HG03520 (cell line): ENCODE measurements at regions not wholly inside any gene's neighbourhood (a gene's known extent, or its start where the extent isn't known, plus 50 kb on each side); places are given as distances from the start of the nearest gene placed in this dataset.
"Not testable (repeated sequence)": the region's sequence is repeated elsewhere in the genome, so short reads cannot be mapped to it uniquely, and the experiment has no call there.

Experiments
- ATAC-seq: cut with Tn5 transposase; IDR thresholded peaks from one replicate; pipeline ENCODE4 v1.9.1; 2021; ENCODE audit warnings: mild to moderate bottlenecking, moderate library complexity; ENCODE audit not compliant: unreplicated experiment

DNA sequence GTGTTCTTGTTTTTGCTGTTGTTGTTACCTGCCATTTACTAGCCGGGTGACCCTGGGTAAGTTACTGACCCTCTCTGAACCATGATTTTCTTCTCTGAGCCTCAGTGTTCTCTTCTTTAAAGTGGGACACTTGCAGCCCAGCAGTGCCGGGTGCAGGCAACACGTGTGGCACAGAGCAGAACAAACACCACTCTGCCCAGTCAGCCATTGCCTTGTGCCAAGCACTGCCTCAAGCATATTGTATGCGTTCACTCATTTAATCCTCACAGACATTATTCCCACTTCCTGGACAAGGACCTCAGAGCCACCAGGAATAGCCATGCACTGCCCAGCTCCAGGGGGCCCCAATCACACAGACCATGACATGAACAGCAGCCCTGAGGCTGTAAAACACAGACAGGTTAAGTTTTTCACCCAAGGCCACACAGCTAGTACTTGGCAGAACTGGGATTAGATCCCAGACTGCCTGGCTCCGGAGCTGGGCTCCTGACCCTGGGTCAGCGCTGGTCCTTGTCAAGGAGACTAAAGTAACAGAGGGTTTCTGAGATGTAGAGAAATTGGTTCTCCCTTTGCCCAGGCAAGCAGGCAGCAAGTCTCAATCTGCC lies 74.0 kb upstream of the PTPN1 start:
- ATAC-seq, result no peak

DNA sequence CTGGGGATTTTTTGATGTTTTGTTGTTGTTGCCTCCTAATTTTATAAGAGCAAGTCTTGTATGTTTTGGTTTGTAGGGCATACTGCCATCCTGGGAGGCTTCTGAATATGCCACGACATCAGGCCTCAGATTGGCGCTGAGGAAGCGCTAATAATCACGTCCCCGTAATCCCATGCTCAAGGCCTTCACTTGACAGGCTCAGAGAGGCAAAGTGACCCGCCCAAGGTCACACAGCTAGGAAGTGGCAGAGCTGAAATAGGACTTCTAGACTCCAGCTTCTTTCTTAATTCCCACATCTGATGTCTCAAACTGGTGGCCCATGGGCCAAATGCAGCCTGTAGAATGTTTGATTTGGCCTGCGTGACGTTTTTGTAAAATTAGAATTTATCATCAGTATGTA lies 73.5 kb upstream of the PTPN1 start:
- ATAC-seq, result no peak

DNA sequence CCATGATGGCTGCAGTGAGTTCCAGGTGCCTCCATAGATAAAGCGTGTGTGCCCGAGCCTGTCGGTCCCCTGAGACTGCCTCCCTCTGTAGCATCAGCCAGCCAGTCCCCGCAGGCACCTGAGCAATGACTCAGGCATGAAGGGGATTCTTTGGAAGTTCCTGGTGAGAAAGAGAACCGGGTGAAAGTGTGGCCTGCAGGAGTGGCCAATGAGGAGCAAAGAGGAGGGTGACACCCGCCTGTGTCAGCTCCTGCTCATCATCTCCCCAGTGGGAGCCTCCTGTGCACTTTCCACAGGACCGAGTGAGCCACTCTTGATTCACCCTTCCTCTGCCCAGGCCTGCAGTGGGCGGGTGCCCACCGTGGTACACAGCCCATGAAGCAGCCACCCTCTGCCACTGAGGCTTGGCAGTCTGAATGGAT lies 71.2 kb upstream of the PTPN1 start:
- ATAC-seq, result no peak

DNA sequence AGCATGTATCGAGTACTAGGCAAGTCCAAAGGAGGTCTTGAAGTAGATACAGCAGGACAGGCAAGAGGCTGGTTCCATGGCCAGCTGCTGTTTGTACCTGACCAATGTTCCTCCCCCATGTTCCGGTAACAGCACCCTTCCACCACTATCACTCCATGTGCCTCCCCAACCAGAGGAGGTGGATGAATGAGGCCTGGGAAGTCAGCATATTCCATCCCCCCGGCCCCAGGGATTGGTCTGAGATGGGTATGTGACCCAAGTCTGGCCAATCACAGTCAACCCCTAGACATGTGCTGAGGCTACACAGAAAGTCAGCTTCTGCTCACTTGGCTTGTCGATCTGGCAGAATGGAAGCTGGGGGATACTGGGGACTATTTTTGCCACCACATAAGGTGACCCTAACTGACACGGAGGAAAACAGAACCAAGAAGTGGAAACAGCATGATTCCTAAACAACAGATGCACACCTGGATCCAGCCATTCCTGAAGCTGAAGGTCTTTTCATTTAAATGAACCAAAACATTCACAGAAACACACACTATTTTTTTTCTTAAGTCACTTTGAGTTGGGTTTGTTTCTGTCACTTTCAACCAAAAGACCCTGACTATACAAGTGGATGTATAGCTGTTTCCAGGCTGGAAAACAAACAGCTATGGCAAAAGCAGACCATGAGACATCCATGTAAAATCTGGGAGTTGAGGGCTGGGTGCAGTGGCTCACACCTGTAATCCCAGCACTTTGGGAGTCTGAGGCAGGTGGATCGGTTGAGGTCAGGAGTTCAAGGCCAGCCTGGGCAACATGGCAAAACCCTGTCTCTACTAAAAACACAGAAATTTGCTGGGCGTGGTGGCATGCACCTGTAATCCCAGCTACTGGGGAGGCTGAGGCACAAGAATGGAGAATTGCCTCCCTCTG lies 70.4 kb upstream of the PTPN1 start:
- ATAC-seq, result no peak

DNA sequence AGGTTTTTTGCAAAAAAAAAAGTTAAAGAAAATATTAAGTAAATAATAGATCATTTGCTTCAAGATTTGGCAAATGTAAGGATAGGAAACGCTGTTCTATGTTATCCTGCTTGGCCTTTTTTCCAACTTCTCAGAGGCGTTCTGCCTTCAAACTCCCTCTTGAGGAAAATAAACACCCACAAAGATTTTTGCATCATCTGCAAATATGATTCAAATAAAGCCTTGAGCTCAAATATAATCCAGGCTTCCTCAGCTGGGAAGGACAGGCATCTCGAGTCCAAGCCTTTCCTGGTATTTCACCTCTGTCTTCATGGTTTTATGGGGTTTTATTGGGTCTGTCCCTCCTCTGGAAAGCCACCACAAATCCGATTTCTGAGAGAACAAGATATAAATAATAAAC lies 67.7 kb upstream of the PTPN1 start:
- ATAC-seq, result no peak

DNA sequence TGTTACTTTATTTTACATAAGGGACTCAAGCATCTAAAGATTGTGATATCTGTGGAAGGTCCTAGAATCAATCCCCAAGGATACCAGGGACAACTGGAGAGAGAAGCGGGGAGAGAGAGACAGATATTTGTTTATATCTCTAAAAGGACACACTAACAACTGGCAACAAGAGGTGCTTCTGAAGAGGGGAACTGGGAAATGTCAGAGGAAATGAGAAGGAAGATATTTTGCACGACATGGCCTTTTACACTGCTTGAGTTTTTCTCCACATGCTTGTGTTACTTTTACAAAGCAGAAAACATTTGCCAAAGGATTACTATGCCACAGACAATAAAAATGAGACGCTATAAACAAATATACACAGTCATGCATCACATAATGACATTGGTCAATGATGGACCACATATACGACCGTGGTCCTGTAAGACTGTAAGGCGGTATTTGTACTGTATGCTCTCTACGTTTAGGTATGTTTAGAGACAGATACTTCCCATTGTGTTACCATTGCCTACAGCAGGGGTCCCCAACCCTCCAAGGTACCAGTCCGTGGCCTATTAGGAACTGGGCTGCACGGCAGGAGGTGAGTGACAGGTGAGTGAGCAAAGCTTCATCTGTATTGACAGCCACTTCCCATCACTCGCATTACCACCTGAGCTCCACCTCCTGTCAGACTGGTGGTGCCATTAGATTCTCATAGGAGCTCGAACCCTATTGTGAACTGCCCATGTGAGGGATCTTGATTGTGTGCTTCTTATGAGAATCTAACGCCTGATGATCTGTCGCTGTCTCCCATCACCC lies 64.6 kb upstream of the PTPN1 start:
- ATAC-seq, result no peak

DNA sequence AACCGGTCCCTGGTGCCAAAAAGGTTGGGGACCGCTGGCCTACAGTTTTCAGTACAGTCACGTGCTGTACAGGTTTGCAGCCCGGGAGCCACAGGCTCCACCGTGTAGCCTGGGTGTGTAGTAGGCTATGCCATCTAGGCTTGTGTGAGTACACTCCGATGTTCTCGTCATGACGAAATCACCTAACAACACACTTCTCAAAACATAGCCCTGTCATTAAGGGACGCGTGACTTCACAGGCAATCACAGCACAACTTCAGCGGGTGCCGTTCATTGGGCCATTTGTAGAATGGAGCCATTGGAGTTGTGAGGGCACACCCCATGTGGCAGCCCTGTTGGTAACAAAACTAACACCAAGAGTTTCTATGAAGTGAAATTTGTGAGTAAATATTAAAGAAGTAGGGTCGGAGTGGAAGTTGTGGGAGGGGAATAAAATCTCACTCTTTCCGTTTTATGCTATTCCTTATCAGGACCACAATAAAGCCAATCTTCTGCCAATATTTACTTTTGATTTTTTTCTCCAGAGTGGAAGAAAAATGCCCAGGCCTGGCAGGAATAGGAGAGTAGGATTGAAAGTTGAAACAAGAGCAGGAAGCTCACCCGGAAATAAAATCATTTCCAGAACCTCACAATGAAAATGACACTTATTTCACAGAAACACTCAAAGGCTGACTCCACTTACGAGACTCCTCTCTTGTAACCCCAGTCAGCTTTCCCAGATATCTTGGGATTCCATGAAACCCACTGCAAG lies 63.7 kb upstream of the PTPN1 start:
- ATAC-seq, result no peak

DNA sequence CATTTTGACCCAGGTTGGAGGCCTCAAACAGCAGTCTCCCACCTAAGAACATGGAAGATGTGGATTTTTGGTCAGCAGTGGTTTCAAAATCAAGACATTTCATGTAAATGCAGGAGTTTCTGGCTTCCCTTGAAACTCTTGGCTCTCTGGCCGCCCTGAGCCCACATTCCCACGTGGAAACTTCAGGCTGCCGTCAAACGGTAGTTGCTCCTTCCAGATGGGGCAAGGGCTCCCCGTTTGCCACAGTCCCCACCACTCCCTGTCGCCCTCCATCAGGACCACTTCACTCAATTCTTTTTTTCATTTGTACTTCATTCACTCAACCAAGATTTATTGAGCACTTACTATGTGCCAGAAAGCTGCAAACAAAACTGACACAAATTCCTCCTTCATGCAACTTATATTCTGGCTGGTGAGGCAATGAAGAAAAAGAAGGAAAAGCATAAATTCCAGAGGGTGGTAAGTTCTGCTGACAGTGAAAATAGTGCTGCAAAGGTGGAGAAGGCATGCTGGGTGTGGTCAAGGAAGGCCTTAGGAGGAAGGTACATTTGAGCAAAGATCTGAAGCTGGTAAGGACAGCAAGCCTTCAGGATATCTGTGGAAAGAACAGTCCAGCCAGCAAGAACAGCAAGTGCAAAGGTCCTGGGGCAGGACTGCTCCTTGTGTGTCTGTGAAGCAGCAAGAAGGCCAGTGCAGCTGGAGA lies 62.9 kb upstream of the PTPN1 start:
- no peak for ATAC-seq

DNA sequence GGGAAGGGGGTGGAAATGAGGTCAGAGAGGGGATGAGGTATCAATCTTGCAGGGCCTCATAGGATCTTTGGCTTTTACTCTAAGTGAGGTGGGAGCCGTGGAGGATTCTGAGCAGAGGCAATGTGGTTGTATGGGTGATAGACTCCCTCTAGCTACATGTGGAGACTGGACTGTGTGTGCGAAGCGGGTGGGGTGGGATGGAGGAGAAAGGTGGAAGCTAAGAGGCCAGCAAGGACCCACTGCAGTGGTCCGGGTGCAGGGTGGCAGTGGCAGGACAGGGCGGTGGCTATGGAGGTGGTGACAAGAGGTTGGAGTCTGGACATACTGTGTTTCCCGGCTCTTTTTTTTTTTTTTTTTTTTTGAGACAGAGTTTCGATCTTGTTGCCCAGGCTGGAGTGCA lies 62.4 kb upstream of the PTPN1 start:
- ATAC-seq, result no peak

DNA sequence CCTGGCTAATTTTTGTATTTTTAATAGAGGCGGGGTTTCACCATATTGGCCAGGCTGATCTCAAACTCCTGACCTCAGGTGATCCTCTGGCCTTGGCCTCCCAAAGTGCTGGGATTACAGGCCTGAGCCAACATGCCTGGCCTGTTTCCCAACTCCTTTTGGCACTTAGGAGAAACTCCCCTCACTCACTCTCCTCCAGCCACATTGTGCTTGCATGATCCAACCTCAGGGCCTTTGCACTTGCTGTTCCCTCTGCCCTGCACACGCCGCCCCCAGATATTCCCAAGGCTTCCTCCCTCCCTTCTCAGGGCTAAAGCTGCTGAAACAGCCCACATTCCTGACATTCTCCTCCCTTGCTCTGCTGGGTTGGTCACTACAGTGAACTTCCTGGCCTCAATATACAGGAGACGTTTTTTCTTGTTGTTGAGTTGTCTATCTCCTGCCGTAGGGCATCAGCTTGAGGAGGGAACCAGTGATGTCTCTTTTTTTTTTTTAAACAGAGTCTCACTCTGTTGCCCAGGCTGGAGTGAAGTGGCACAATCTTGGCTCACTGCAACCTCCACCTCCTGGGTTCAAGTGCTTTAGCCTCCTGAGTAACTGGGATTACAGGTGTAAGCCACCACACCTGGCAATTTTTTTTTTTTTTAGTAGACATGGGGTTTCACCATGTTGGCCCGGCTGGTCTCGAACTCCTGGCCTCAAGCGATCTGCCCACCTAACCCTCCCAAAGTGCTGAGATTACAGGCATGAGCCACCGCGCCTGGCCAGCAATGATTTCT lies 61.4 kb upstream of the PTPN1 start:
- ATAC-seq, result not testable (repeated sequence)

DNA sequence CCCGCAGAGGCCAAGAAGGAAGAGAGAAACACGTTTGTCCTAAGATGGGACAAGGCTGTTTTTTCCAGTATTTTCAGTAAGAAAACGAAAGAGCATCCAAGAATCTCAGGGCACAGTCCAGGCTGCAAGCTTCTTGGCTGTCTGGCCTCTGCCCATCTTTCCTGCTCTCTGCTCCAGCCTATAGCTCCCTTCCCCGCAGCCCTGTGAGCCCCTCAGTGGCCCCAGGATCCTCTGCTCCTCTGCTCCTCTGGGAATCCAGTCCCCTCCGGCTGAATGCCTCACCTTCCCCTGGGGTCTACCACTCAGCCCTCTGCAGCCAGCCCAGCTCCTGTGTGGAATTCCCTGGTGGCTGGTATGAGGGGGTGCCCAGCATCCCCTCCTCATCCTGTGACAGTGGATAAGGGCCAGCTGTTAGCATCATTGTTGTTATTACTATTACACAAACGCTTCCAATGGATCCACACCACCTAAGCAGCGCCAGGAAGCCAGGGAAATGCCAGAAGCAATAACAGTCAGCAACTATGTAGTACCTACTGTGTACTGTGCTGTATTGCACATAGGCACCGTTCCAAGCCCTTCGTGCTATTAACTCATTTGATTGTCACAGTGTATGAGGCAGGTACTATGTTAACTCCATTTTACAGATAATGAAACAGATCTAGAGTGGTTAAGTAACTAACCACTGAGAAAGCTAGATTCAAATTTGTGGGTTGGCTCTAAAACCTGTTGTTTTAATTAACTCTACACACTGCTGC lies 60.3 kb upstream of the PTPN1 start:
- ATAC-seq, result no peak

DNA sequence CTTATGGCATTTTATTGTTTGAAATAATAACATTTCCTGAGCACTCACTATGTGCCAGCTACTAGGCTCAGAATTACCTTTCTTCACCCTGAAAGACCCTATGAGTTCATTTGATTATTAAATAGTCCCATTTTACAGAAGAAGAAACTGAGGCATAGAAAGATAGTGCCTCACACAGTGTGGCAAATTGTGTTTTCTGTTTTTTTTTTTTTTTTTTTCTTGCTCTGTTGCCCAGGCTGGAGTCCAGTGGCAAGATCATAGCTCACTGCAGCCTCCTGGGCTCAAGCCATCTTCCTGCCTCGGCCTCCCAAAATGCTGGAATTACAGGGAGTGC lies 59.7 kb upstream of the PTPN1 start:
- ATAC-seq, result no peak

DNA sequence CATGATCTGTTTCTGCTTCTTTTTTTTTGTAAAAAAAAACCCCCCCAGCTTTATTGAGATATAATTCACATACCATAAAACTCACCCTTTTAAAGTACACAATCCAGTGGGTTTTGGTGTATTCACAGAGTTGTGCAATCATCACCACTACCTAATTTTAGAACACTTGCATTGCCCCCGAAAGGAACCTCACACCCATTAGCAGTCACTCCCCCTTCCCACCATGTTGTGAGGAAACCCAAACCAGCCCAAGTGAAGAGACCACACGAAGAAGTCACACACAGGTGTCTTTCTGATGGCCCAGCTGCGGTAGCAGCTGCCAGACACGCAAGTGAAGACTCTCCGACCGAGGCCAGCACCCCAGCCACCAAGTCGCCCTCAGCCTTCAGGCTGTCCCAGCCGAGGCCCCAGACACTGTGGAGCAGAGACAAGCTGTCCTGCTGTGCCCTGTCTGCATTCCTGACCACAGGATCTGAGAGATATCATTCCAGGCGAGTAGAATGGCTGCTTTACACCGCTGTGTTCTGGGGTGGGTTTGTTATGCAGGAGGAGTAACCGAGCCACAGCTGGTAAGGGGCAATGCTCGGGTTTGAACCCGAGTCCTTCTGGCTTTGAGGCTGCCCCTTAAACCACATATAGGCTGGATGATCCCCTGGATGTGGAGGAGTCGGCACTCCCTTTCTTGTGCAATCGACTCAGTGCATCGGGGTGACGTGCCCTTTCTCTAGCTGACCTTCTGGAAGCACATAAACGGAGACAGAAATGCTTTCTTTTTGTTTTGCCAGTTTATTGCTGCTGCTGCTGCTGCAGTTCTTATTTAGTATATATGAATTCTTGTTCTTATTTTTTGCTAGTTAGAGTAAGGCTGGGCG lies 59.1 kb upstream of the PTPN1 start:
- peak; percentile 74 for ATAC-seq

DNA sequence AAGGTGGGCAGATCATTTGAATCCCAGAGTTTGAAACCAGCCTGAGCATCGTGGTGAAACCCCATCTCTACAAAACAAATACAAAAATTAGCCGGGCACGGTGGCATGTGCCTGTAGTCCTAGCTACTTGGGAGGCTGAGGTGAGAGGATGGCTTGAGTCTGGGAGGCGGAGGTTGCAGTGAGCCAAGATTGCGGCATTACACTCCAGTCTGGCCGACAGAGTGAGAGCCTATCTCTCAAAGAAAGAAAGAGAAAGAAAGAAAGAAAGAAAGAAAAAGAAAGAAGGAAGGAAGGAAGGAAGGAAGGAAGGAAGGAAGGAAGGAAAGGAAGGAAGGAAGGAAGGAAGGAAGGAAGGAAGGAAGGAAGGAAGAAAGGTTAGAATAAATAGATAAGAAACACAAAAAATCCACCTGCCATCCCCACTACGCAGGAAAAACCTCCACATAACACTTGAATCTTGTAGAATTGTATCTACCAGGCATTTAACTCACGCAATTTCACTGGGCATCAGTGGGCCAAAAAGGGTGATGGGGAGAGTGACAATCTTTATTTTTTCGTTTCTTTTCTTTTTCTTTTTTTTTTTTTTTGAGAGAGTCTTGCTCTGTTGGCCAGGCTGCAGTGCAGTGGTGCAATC lies 58.3 kb upstream of the PTPN1 start:
- ATAC-seq, result not testable (repeated sequence)

DNA sequence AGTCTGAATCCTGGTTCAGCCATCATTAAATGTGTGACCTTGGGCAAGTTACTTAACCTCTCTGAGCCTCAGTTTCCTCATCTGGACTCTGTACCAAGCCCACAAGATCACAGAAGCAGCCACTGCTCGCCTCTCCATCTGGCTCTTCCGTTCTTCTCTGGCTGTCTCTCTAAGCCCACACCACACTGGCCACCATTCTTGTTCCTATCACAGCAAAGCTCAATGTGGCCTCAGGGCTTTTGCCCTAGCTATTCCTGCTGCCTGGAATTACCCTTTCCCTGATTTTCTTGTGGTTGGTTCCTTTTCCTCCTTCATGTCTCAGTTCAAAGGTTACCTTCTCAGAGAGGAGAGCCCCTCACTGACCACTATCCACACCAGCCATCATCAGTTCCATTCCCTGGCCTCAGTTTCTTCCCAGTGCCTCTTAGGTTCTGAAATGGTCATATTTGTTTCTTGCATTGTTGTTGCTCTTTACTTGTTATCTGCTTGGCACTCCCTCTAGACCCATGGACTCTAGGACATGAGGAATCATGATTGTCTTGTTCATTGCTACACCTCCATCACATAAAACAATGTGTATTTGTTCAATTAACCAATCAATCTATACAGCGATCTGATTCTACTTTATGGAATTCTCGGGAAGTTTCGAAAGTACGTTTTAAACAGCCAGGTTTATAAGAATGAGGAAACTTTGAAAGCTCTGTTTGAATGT lies 56.5 kb upstream of the PTPN1 start:
- no peak for ATAC-seq

DNA sequence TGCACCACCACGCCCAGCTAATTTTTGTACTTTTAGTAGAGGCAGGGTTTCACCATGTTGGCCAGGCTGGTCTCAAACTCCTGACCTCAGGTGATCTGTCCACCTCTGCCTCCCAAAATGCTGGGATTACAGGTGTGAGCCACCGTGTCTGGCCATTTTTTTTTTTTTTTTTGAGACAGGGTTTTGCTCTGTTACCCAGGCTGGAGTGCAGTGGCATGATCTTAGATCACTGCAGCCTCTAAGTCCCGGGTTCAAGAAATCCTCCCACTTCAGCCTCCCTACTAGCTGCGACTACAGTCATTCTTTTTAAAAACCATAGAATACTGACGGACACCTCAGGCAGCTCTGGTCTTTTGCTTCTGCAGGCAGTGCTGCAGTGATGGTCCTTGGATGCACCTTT lies 54.9 kb upstream of the PTPN1 start:
- not testable (repeated sequence) for ATAC-seq
